WI38 (cell line): ENCODE measurements at regions not wholly inside any gene's neighbourhood (a gene's known extent, or its start where the extent isn't known, plus 50 kb on each side); places are given as distances from the start of the nearest gene placed in this dataset.

Source experiments
- H3K4me3 ChIP-seq: 2 replicates; pipeline ENCODE4 v1.5.1; 2011; ENCODE audit warnings: low read depth, mild to moderate bottlenecking, control low read depth, low read length
- TF ChIP-seq, protein P1 (sequence below): IDR thresholded peaks from 2 replicates; pipeline ENCODE4 v1.5.1; 2012; ENCODE audit warnings: low read depth, mild to moderate bottlenecking, control low read depth, low read length

DNA sequence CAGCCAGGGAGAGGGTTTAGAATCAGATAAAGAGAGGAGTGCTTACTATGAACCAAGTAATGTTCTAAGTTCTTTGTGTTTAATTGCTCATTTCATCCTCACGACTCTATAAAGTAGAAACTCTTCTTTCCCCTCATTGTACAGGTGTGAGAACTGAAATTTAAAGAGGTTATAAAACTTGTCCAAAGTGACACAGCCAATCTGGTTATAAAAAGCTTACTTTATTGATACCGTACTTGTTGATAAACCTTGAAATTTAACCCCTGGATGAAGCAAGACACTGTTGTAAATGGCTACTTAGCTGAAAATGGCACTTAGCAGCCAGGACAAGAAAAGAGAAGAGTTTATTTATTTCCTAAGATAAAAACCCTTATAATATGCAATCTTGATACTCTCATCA, 702.4 kb downstream of the KCTD16 start:
- no peak overlapping the region for H3K4me3 ChIP-seq
- TF ChIP-seq, protein P1, sequence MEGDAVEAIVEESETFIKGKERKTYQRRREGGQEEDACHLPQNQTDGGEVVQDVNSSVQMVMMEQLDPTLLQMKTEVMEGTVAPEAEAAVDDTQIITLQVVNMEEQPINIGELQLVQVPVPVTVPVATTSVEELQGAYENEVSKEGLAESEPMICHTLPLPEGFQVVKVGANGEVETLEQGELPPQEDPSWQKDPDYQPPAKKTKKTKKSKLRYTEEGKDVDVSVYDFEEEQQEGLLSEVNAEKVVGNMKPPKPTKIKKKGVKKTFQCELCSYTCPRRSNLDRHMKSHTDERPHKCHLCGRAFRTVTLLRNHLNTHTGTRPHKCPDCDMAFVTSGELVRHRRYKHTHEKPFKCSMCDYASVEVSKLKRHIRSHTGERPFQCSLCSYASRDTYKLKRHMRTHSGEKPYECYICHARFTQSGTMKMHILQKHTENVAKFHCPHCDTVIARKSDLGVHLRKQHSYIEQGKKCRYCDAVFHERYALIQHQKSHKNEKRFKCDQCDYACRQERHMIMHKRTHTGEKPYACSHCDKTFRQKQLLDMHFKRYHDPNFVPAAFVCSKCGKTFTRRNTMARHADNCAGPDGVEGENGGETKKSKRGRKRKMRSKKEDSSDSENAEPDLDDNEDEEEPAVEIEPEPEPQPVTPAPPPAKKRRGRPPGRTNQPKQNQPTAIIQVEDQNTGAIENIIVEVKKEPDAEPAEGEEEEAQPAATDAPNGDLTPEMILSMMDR, result no peak

DNA sequence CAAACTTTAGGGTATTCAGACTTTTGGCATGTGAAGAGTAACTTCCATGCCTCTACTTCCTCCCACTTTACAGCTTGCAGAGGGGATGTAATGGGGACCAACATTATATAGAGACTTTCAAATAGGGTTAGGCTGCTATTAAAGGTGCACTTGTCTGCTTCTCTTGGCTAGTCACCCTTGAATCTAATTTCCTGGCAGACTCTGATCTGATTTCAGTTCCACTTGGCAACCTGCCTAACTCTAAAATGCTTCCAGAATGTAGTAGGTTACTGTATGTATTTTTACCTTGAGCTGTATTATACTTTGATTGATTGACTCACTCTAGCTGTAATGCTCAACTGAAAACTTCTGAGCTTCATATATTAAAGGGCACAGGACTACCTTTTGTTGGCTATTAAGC, 693.4 kb downstream of the KCTD16 start:
- no peak overlapping the region for H3K4me3 ChIP-seq
- TF ChIP-seq, protein P1, result no peak

DNA sequence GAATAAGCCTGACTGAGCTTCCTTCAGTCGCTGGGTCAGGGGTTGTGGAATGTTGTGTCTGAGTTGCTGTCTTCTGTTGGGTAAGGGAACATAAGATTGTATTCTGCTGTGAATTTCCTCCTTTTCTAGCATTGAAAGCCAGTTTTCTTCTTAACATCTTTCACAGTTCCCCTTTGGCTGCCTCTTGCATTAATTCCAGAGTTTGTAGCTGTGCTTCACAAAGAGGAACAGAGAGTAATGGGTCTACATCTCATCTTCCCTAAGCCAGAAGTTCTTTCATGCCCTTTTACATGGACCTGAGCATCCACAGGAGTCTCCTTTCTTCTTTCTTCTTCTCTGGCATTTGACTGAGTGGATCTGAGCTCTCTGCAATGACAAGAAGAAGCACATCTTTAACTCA, 686.8 kb downstream of the KCTD16 start:
- TF ChIP-seq, protein P1, result no peak
- H3K4me3 ChIP-seq, result no peak overlapping the region

DNA sequence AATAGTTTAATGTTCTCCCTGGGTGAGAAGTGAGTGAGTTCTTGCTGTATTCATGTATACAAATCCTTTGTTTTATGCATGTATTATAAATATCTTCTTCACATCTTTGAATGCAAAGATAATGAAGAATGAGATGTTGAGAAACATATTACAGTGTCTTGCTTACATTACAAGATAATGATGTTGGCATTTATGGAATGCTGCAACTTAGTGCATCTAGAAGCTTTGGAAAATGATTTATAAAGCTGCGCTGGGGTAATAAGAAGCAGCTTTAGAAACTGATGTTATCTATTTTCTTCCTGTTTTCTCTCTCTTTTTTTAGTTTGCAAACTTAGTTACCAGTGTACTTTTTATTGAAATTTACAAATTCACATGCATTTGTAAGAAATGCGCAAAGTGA, 673.4 kb downstream of the KCTD16 start:
- TF ChIP-seq, protein P1, result no peak
- H3K4me3 ChIP-seq, result no peak overlapping the region

DNA sequence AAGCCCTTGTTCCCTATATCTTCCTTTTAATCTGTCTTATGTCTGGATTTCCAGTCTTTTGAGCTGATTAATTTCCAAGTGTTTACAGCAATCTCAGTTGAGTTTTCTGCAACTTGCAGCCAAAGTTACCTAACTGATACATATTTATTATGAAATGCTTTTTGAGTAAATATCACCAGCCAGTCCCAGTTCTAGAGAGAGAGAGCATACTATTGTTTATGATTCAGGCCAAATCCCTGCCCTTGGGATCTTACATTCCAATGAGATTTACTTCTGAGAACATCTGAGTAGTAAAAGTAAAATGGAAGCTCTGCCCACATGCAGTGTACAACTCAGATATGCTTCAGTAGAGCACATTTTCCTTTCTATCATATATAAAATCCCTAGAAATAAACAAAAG, 661.7 kb downstream of the KCTD16 start:
- TF ChIP-seq, protein P1, result no peak
- no peak overlapping the region for H3K4me3 ChIP-seq

DNA sequence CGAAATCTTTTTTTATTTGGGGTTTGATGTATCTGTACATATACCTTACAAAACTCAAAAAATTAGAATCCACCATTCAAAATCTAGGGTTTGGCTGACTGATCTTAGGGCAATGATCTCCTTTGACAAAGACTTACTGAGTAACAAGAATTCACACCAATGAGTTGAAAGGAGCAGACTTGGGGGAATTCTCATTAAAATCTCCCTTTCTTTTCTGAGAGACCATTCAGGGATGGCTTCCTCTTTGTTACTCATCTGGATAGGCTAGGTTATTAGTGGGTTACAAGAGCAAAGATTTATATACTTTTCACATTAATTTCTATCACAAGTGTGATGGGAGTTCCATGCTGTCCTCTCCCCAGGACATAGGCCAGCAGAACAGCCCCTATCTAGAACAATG, 661.0 kb downstream of the KCTD16 start:
- no peak overlapping the region for H3K4me3 ChIP-seq
- TF ChIP-seq, protein P1, result no peak

DNA sequence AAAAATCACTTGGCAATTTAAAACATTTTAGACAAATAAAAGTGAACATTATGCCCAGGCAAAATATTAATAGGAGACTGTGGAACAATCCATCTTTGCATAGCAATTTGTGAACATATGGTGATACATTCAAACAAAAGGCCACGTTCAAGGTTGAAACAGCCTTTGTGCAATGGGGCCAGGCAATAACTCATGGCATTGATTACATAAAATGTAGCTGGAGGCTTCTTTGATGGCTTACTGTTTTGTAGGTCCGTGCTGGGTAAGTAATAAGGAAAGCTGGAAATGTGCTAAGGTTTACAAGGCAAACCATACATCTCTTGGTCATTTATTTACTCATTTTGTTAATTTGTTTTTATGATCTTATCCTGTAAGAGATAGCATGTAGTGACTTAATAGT, 651.8 kb downstream of the KCTD16 start:
- no peak overlapping the region for H3K4me3 ChIP-seq
- TF ChIP-seq, protein P1, result no peak

DNA sequence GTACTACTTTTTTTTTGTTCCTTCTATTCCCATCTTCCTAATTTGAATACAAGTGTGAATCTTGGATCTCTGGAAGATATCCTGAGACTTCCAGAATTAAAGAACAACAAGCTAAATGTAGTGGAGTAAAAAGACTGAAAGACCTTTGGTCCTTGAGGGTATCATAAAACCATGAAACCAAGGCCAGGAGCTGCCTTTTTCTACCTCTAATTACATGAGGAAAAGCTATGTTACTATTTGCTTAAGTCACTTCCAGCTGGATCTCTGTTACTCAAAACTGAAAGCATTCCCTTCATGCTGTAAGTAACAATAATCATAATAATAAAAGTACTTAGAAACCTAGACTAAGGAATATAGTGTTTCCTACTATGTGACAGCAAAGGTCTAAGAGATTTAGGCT, 649.6 kb downstream of the KCTD16 start:
- TF ChIP-seq, protein P1, result no peak
- no peak overlapping the region for H3K4me3 ChIP-seq
